A673 (cell line): ENCODE measurements at regions not wholly inside any gene's neighbourhood (a gene's known extent, or its start where the extent isn't known, plus 50 kb on each side); places are given as distances from the start of the nearest gene placed in this dataset.
A peak's percentile ranks its signal among the peaks of the same experiment; 100 is the strongest.

ENCODE experiments used
- BruUV-seq: library from RNA; stranded (reverse); fragments of 400-500 nt; replicated peaks from 2 replicates; lab custom pipeline; 2021; lab: Mats Ljungman, UMichigan
- CTCF ChIA-PET: fragments of 300-600 bp; sonication (Branson Sonifier 250); formaldehyde crosslinking; loops from one replicate; lab custom pipeline; 2022; ENCODE audit warnings: antibody characterized with exemption; lab: Charles Lee
- POLR2A ChIA-PET: fragments of 300-600 bp; sonication (Branson Sonifier 250); formaldehyde crosslinking; loops from one replicate; lab custom pipeline; 2022; ENCODE audit warnings: antibody characterized with exemption; ENCODE audit not compliant: low non-redundant PET; lab: Charles Lee
- DNase-seq: peaks from one replicate; pipeline ENCODE4 v3.0.0-alpha.2; 2015; ENCODE audit warnings: low spot score
- H3K27ac ChIP-seq: fragments of 200-600 bp; sonication (generic); 2 replicates; pipeline ENCODE4 v1.5.1; 2016; ENCODE audit warnings: mixed run types, low read depth, mild to moderate bottlenecking, mixed read lengths, antibody characterized with exemption, low read length; ENCODE audit not compliant: poor library complexity, severe bottlenecking
- H3K27me3 ChIP-seq: fragments of 200-600 bp; sonication (generic); replicated peaks from 2 replicates; pipeline ENCODE4 v1.6.1; 2017; ENCODE audit warnings: mixed run types, low read depth, mild to moderate bottlenecking, mixed read lengths, antibody characterized with exemption, low read length; ENCODE audit not compliant: insufficient read depth, poor library complexity
- H3K36me3 ChIP-seq: fragments of 200-600 bp; sonication (generic); 2 replicates; pipeline ENCODE4 v1.6.1; 2016; ENCODE audit warnings: mixed run types, mild to moderate bottlenecking, mixed read lengths, antibody characterized with exemption, low read length; ENCODE audit not compliant: insufficient read depth, poor library complexity, severe bottlenecking
- H3K4me1 ChIP-seq: fragments of 200-600 bp; sonication (generic); 2 replicates; pipeline ENCODE4 v1.6.1; 2017; ENCODE audit warnings: mixed run types, mild to moderate bottlenecking, mixed read lengths, antibody characterized with exemption, low read length; ENCODE audit not compliant: insufficient read depth, poor library complexity, severe bottlenecking
- H3K4me3 ChIP-seq: fragments of 200-600 bp; sonication (generic); 2 replicates; pipeline ENCODE4 v1.5.1; 2016; ENCODE audit warnings: low read depth, mixed run types, mild to moderate bottlenecking, mixed read lengths, low read length; ENCODE audit not compliant: poor library complexity, severe bottlenecking
- H3K9me3 ChIP-seq: fragments of 200-600 bp; sonication (generic); 2 replicates; pipeline ENCODE4 v1.6.1; 2016; ENCODE audit warnings: mixed run types, low read depth, mild to moderate bottlenecking, mixed read lengths, antibody characterized with exemption, low read length; ENCODE audit not compliant: poor library complexity, severe bottlenecking
- EZH2 ChIP-seq: fragments of 200-600 bp; sonication (generic); IDR thresholded peaks from 2 replicates; pipeline ENCODE4 v1.6.1; 2017; ENCODE audit warnings: borderline replicate concordance, low read depth, mild to moderate bottlenecking, mixed read lengths, antibody characterized with exemption, low read length; ENCODE audit not compliant: poor library complexity, severe bottlenecking
- intact Hi-C: fragments of 100-400 bp; cut with micrococcal nuclease; formaldehyde crosslinking; loops from one replicate; pipeline ENCODE4 v1.10.0; 2022; ENCODE audit not compliant: unreplicated experiment
- TF ChIP-seq, protein P1 (sequence below): fragments of 300-800, 200-600 bp; sonication (generic); conservative IDR thresholded peaks from 2 replicates; pipeline ENCODE4 v1.5.1; 2017; ENCODE audit warnings: low read depth, mild to moderate bottlenecking, antibody characterized with exemption, low read length, moderate library complexity, mixed read lengths

DNA sequence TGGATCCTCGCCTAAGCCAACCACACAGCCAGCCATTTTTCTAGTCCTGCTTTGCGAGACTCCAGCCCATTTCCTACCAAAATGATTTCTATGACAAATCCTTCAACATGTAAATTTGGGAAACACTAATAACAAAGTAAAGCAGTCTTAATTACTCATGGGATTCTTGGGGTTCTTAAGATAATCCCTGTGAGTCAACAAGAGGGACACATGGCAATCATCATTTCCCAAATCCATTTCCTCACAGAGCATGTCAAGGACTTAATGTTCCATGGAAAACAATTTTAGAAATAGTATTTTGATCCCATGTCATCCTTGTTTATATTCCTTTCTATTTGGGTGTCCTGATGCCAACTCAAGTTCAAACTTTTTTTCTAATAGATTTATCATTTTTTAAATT lies 322.7 kb upstream of the NOX3 start:
- Histone ChIP-seq H3K4me3 (no peak overlapping the region), H3K4me1 (peaks cover 7% of the 10 kb centered on the region), H3K27ac (no peak overlapping the region), H3K27me3 (no peaks in the 10 kb centered on the region), H3K36me3 (no peaks in the 10 kb centered on the region), H3K9me3 (no peaks in the 10 kb centered on the region)
- intact Hi-C loops: no loop called here
- TF ChIP-seq, protein P1, sequence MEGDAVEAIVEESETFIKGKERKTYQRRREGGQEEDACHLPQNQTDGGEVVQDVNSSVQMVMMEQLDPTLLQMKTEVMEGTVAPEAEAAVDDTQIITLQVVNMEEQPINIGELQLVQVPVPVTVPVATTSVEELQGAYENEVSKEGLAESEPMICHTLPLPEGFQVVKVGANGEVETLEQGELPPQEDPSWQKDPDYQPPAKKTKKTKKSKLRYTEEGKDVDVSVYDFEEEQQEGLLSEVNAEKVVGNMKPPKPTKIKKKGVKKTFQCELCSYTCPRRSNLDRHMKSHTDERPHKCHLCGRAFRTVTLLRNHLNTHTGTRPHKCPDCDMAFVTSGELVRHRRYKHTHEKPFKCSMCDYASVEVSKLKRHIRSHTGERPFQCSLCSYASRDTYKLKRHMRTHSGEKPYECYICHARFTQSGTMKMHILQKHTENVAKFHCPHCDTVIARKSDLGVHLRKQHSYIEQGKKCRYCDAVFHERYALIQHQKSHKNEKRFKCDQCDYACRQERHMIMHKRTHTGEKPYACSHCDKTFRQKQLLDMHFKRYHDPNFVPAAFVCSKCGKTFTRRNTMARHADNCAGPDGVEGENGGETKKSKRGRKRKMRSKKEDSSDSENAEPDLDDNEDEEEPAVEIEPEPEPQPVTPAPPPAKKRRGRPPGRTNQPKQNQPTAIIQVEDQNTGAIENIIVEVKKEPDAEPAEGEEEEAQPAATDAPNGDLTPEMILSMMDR: no peak
- TF ChIP-seq EZH2: no peak
- CTCF ChIA-PET: no interaction called here
- DNase-seq: peak; percentile 18
- POLR2A ChIA-PET: no interaction called here
- no TSS peak for BruUV-seq

DNA sequence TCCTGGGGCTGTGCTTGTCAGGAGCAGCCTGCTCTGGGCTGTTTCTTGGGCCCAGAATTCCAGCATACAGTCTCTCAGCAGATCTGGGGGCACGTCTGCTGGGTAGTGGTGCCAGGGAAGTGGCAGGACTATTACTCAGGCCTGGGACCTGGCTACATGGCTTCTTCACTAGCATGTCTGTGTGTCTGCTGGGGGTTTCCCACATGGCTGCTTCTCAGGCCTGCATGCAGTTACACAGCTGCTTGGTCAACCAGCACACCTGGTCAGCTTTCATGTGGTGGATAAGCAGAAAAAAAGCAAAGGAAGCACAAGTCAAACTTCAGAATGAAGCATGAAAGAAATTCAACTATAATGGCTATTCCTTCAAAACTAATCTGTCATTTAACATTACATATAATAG lies 316.2 kb upstream of the NOX3 start:
- BruUV-seq: no TSS peak
- intact Hi-C loops: no loop called here
- Histone ChIP-seq H3K4me1 (no peaks in the 10 kb centered on the region), H3K36me3 (no peaks in the 10 kb centered on the region), H3K9me3 (peaks cover 15% of the 10 kb centered on the region), H3K4me3 (no peak overlapping the region), H3K27ac (no peak overlapping the region), H3K27me3 (no peaks in the 10 kb centered on the region)
- TF ChIP-seq, protein P1: no peak
- TF ChIP-seq EZH2: no peak
- ChIA-PET CTCF (no interaction called here), POLR2A (no interaction called here)
- no peak for DNase-seq

DNA sequence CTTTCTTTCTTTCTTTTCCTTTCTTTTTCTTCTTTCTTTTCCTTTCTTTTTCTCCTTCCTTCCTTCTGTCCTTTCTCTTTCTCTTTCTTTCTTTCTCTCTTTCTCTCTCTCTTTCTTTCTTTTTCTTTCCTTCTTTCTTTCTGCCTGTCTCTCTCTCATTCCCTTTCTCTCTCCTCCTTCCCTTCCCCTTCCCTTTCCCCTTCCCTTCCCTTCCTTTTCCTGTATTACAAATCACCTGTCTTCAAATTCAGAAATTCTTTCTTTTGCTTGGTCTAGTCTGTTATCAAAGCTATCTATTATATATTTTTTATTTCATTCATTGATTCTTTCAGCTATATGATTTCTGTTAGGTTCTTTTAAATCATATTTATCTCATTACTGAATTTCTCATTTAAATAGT lies 315.2 kb upstream of the NOX3 start:
- Histone ChIP-seq H3K27ac (no peak overlapping the region), H3K36me3 (no peaks in the 10 kb centered on the region), H3K4me1 (peaks cover 6% of the 10 kb centered on the region), H3K4me3 (no peak overlapping the region), H3K27me3 (no peaks in the 10 kb centered on the region), H3K9me3 (peaks cover 15% of the 10 kb centered on the region)
- BruUV-seq: no TSS peak
- no peak for DNase-seq
- POLR2A ChIA-PET: no interaction called here
- TF ChIP-seq, protein P1: no peak
- TF ChIP-seq EZH2: no peak
- intact Hi-C loops: no loop called here
- CTCF ChIA-PET: no interaction called here
